HUES64 (cell line): ENCODE measurements at regions not wholly inside any gene's neighbourhood (a gene's known extent, or its start where the extent isn't known, plus 50 kb on each side); places are given as distances from the start of the nearest gene placed in this dataset.

ENCODE experiments used
- H3K27ac ChIP-seq: 2 replicates; pipeline ENCODE4 v1.7.0; 2013; ENCODE audit warnings: low read depth, low read length, inconsistent platforms
- H3K27me3 ChIP-seq: 2 replicates; pipeline ENCODE4 v1.6.1; 2013; ENCODE audit warnings: mild to moderate bottlenecking, low read length; ENCODE audit not compliant: insufficient read depth
- H3K36me3 ChIP-seq: 2 replicates; pipeline ENCODE4 v1.6.1; 2013; ENCODE audit warnings: mild to moderate bottlenecking, low read length; ENCODE audit not compliant: insufficient read depth
- H3K4me1 ChIP-seq: 2 replicates; pipeline ENCODE4 v1.6.1; 2013; ENCODE audit warnings: mild to moderate bottlenecking, low read length, moderate library complexity; ENCODE audit not compliant: insufficient read depth
- H3K4me3 ChIP-seq: 2 replicates; pipeline ENCODE4 v1.5.1; 2013; ENCODE audit warnings: mild to moderate bottlenecking, low read length, moderate library complexity
- H3K9ac ChIP-seq: 2 replicates; pipeline ENCODE4 v1.6.1; 2013; ENCODE audit warnings: mild to moderate bottlenecking, low read depth, low read length
- H3K9me3 ChIP-seq: 2 replicates; pipeline ENCODE4 v1.6.1; 2013; ENCODE audit warnings: low read depth, low read length; ENCODE audit not compliant: insufficient read depth
- WGBS: fragments of 150-250, 120-280 bp; methylation state at CpG from one replicate; pipeline ENCODE4 v1.1.7; 2013; ENCODE audit warnings: missing lambda C conversion rate; 5-methylcytosine and 5-hydroxymethylcytosine counted together

DNA sequence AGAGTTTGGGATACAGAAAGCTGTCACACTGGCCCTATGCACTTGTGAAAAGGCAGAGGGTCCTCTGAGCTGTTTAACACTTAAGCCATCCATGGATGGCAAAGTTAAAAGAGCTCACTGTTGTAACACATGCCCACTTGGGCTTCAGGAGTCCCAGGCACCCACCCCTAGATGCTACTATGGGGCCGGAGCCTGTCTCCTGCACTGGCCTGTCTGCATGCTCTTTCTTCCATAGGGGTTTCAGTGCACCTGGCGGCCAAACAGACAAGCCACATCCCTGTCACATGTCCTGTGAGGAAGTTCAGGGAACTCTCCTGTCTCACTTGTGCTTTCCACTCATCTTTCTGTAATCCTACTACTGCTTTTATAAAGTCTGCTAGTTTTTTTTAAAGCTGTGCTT is 2586.0 kb downstream of the PCDH7 start:
- Histone ChIP-seq H3K9me3 (no peaks in the 10 kb centered on the region), H3K27me3 (no peaks in the 10 kb centered on the region), H3K4me1 (no peaks in the 10 kb centered on the region), H3K4me3 (no peak overlapping the region), H3K27ac (no peak overlapping the region), H3K36me3 (no peaks in the 10 kb centered on the region), H3K9ac (no peak overlapping the region)
- WGBS = 89% methylated on average over 2 of the region's 2 CpGs

DNA sequence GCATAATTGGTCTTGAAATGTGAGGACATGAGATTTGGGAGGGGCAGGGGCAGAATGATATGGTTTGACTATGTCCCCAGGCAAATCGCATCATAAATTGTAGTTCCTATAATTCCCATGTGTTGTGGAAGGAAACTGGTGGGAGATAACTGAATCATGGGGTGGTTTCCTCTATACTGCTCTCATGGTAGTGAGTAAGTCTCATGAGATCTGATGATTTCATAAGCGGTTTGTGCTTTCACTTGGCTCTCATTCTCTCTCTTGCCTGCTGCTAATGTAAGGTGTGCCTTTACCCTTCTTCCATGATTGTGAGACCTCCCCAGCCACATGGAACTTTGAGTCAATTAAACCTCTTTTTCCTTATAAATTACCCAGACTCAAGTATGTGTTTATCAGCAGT is 2595.9 kb downstream of the PCDH7 start:
- Histone ChIP-seq H3K27me3 (no peaks in the 10 kb centered on the region), H3K9me3 (peaks cover 24% of the 10 kb centered on the region), H3K4me3 (no peak overlapping the region), H3K36me3 (no peaks in the 10 kb centered on the region), H3K9ac (no peak overlapping the region), H3K27ac (no peak overlapping the region), H3K4me1 (no peaks in the 10 kb centered on the region)
- 94% methylated on average over 2 of the region's 2 CpGs for WGBS

DNA sequence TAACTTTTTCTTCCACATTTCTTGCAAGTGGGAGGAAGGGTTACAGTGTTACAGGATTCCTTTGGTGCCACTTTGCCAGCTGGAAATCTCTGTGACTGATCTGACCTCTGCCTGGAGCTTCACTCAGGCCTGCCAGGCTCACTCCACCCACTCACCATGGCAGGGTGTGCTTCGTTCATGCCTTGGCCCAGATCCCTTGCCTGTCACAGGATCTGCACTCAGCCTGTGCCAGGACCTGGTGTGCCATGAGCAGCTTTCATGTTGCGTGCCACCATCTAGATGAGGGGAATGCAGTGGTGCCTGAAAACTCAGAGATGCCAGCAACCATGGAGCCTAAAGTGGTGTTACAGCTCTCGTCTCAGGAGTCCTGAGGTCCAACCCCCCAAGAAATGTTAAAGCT is 2596.4 kb downstream of the PCDH7 start:
- Histone ChIP-seq H3K9ac (no peak overlapping the region), H3K4me1 (no peaks in the 10 kb centered on the region), H3K36me3 (no peaks in the 10 kb centered on the region), H3K27ac (no peak overlapping the region), H3K9me3 (peaks cover 24% of the 10 kb centered on the region), H3K4me3 (no peak overlapping the region), H3K27me3 (no peaks in the 10 kb centered on the region)
- 97% methylated on average over 3 of the region's 3 CpGs for WGBS

DNA sequence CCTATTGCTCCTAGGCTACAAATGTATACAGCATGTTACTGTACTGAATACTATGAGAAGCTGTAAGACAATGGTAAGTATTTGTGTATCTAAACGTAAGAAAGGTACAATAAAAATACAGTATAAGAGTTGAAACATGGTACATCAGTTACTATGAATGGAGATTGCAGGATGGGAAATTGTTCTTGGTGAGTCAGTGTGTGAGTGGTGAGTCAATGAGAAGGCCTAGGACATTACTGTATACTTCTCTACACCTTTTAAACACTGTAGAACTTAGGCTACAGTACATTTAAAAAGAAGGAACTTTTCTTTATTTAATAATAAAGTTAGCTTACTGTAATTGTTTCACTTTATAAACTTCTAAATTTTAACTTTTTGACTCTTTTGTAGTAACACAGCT is 2603.2 kb downstream of the PCDH7 start:
- WGBS = 94% methylated on average over 1 of the region's 1 CpG
- Histone ChIP-seq H3K4me1 (no peaks in the 10 kb centered on the region), H3K9ac (no peak overlapping the region), H3K27me3 (no peaks in the 10 kb centered on the region), H3K4me3 (no peak overlapping the region), H3K9me3 (peaks cover 11% of the 10 kb centered on the region; the same call in 1 of the 2 replicates), H3K27ac (no peak overlapping the region), H3K36me3 (no peaks in the 10 kb centered on the region)

DNA sequence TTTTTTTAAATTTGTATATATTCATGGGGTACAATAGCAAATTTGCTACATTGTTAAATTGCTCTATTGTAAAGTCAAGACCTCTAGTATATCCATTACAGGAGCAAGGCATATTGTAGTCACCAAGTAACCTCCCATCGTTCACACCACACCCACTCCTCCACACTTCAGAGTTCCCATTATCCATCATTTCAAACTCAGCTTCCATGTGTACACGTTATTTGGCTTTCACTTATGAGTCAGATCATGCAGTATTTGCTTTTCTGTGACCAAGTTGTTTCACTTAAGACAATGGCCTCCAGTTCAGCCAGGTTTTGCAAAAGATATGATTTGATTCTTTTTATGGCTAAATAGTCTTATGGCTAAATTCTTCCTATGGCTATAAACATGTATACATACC is 2614.2 kb downstream of the PCDH7 start:
- Histone ChIP-seq H3K4me1 (no peaks in the 10 kb centered on the region), H3K36me3 (no peaks in the 10 kb centered on the region), H3K4me3 (no peak overlapping the region), H3K9ac (no peak overlapping the region), H3K27me3 (no peaks in the 10 kb centered on the region), H3K27ac (no peak overlapping the region), H3K9me3 (peaks cover 21% of the 10 kb centered on the region)
- WGBS = 95% methylated on average over 2 of the region's 2 CpGs

DNA sequence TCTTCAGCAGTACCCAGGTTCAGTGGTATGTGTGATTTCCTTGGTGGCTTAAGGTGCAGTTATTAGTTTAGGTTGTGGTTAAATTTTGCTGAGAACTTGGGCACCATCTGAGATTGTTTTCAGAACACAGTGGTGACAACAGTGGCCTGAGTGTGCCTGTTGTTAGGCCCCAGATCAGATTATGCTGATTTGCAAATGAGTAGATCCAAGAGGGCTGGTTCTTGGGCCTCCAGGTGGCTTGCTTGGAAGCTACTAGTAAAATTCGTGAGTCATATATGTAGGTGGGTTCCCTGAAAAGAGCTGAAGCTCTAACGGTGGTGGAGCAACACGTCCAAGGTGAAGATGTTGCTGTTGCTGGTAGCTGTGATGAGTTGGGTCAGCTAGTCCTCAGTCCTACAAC is 2619.6 kb downstream of the PCDH7 start:
- H3K9ac ChIP-seq = no peak overlapping the region
- no peaks in the 10 kb centered on the region; the same call in 1 of the 2 replicates for H3K9me3 ChIP-seq
- H3K4me1 ChIP-seq = no peaks in the 10 kb centered on the region
- WGBS = 93% methylated on average over 3 of the region's 3 CpGs
- no peaks in the 10 kb centered on the region for H3K36me3 ChIP-seq
- no peaks in the 10 kb centered on the region for H3K27me3 ChIP-seq
- H3K4me3 ChIP-seq = no peak overlapping the region
- H3K27ac ChIP-seq = no peak overlapping the region

DNA sequence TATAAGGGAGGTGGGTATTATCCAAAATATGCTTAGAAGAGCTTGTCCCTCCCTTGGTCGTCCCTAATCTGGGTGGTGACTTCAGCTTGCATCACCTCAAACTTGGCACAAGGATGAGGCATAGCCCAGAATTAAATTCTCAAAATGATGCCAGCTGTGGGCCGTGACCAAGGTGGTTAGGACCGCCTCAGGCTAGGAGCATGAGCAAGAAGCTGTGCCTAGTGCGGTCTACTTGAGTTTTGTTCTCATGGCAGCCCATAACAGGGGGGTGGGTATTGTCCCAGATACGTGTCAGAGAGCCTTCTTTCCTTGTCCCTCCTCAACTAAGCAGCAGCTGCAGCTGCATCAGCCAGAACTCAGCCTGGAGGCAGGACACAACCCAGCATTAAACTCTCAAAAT is 2620.0 kb downstream of the PCDH7 start:
- WGBS = 95% methylated on average over 5 of the region's 5 CpGs
- Histone ChIP-seq H3K4me3 (no peak overlapping the region), H3K4me1 (no peaks in the 10 kb centered on the region), H3K9me3 (no peaks in the 10 kb centered on the region; the same call in 1 of the 2 replicates), H3K27ac (no peak overlapping the region), H3K27me3 (no peaks in the 10 kb centered on the region), H3K36me3 (no peaks in the 10 kb centered on the region), H3K9ac (no peak overlapping the region)

DNA sequence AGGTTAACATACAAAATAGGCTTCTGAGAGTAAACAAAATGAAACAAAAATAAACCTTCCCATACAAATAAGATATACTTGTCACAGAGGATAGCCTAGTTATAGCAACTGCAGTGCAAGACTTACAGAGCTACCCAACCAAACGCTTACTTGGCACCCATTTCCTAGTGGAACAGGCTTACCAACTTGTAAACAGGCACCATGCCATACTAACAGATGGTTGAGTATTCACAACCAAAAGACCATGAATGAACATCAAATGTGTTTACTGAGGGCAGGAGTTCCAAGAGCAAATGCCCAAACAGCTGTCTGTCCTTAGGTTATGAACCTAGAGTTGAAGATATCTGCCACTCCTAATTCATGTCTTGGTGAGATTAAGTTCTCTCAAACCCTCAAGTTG is 2629.2 kb downstream of the PCDH7 start:
- Histone ChIP-seq H3K4me1 (no peaks in the 10 kb centered on the region), H3K27me3 (no peaks in the 10 kb centered on the region), H3K9ac (no peak overlapping the region), H3K36me3 (no peaks in the 10 kb centered on the region), H3K27ac (no peak overlapping the region), H3K9me3 (no peaks in the 10 kb centered on the region), H3K4me3 (no peak overlapping the region)
- 97% methylated on average over 1 of the region's 1 CpG for WGBS

DNA sequence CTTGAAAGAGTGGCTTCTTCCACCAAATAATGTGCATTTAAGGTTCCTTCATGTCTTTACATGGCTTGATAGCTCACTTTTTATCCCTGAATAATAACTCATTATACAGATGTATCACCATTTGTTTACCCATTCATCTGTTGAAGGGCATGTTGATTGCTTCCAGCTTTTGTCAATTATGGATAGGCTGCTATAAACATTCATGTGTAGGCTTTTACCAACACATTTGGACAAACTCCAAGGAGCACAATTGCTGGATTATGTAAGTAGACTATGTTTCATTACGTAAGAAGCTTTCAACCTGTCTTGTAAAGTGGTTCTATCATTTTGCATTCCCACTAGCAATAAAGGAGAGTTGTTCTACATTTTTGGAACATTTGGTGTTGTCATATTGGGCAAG is 2637.0 kb downstream of the PCDH7 start:
- Histone ChIP-seq H3K27me3 (no peaks in the 10 kb centered on the region), H3K4me3 (no peak overlapping the region), H3K9me3 (no peaks in the 10 kb centered on the region), H3K36me3 (no peaks in the 10 kb centered on the region), H3K27ac (no peak overlapping the region), H3K4me1 (no peaks in the 10 kb centered on the region), H3K9ac (no peak overlapping the region)
- 100% methylated on average over 1 of the region's 1 CpG for WGBS

DNA sequence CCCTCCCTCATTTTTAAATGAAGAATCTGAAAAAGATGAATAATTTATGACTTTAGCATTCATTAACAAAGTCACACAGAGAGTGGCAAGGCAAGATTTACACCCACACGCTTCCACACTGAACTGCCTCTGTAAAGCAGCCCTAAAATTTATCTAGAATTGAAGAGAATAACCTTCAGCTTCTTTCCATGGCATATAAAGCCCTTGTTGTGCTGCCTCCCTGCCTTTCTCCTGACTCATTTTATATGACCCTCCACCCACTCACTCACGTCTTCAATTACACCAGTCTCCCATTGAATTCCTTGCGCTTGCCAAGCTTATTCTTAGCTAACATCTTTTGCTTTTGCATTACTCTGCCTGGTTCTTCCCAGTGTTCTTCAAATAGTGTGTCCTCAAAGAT is 2649.3 kb downstream of the PCDH7 start:
- 86% methylated on average over 3 of the region's 3 CpGs for WGBS
- H3K27me3 ChIP-seq = no peaks in the 10 kb centered on the region
- H3K4me3 ChIP-seq = no peak overlapping the region
- H3K36me3 ChIP-seq = no peaks in the 10 kb centered on the region
- no peak overlapping the region for H3K9ac ChIP-seq
- no peak overlapping the region for H3K27ac ChIP-seq
- no peaks in the 10 kb centered on the region for H3K4me1 ChIP-seq
- no peaks in the 10 kb centered on the region for H3K9me3 ChIP-seq

DNA sequence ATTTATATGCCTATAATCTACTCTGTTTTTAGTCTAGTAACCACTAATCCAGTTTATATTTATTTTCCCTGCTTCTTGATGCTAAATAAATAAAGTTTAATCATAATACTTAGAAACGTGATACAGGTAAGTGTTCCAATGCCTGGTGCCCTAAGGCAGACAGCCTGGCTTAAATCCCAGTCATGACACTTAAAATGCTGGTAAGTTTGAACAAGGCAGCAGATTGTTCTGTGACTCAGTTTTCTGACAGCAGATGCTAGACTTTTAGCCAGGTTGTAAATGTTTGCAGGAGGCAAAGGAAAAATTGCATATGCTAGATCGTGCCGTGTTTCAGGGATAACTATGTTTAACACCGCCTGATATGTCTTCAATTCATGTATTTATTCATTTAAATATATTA is 2661.6 kb downstream of the PCDH7 start:
- Histone ChIP-seq H3K4me3 (no peak overlapping the region), H3K9me3 (no peaks in the 10 kb centered on the region), H3K36me3 (no peaks in the 10 kb centered on the region), H3K27ac (no peak overlapping the region), H3K27me3 (no peaks in the 10 kb centered on the region), H3K4me1 (peaks cover 6% of the 10 kb centered on the region), H3K9ac (no peak overlapping the region)
- WGBS = 97% methylated on average over 3 of the region's 4 CpGs

DNA sequence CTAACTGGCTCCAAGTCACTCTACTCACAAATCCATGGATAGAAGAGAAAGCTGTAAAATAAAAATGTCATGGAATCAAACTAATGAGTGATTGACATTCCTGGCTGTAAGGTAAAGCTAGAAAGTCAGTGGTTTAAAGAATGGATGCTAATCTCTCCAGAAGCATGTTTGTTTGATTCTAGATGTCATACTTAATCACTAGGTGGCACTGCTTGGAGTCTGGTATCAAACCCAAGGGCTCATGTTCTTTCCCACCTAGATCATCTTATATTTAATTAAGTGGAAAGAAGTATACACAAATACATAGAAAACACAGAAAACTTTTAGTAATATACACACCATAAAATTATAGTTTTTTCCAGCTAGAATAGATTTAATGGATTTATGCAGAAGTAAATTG is 2666.6 kb downstream of the PCDH7 start:
- Histone ChIP-seq H3K9ac (no peak overlapping the region), H3K4me1 (no peaks in the 10 kb centered on the region), H3K9me3 (no peaks in the 10 kb centered on the region), H3K27ac (no peak overlapping the region), H3K36me3 (no peaks in the 10 kb centered on the region), H3K4me3 (no peak overlapping the region), H3K27me3 (no peaks in the 10 kb centered on the region)
